HCT116 (cell line): ENCODE measurements at regions not wholly inside any gene's neighbourhood (a gene's known extent, or its start where the extent isn't known, plus 50 kb on each side); places are given as distances from the start of the nearest gene placed in this dataset.

Experiments used
- ATAC-seq: fragments of 200-7000 bp; cut with Tn5 transposase; 2 replicates; pipeline ENCODE4 v1.9.1; 2020; ENCODE audit warnings: mild to moderate bottlenecking, moderate library complexity
- BruUV-seq: library from RNA; stranded (reverse); fragments of 400-500 nt; replicated peaks from 2 replicates; lab custom pipeline; 2021; lab: Mats Ljungman, UMichigan
- CTCF ChIA-PET: fragments of 300-600 bp; sonication (Branson Sonifier 250); formaldehyde crosslinking; loops from one replicate; lab custom pipeline; 2021; ENCODE audit warnings: antibody characterized with exemption; lab: Charles Lee
- POLR2A ChIA-PET: fragments of 300-600, 350-600 bp; sonication (Branson Sonifier 250); formaldehyde crosslinking; loops from one replicate; lab custom pipeline; 2021; ENCODE audit warnings: antibody characterized with exemption; lab: Charles Lee
- RAD21 ChIA-PET, 2 experiments: fragments of 300-600 bp; sonication (Branson Sonifier 250); formaldehyde crosslinking; loops; one replicate each; lab custom pipeline; 2023; ENCODE audit warnings: low total read pairs in 2 of 2; ENCODE audit not compliant: uncharacterized antibody in 2 of 2, unreplicated experiment in 2 of 2, low non-redundant PET in 1 of 2; lab: Charles Lee
- DNase-seq: peaks from one replicate; pipeline ENCODE4 v3.0.0-alpha.2; 2010; ENCODE audit warnings: low read depth, low spot score
- H2AFZ ChIP-seq: fragments of 200-600 bp; shearing (Covaris generic), sonication (generic); 2 replicates; pipeline ENCODE4 v1.6.1; 2017; ENCODE audit warnings: low read depth, mixed run types, mixed read lengths, antibody characterized with exemption, low read length; ENCODE audit not compliant: poor library complexity, severe bottlenecking
- H3K27ac ChIP-seq: 2 replicates; pipeline ENCODE4 v1.5.1; 2012; ENCODE audit warnings: low read depth, low read length
- H3K27me3 ChIP-seq: fragments of 200-600 bp; sonication (generic); 2 replicates; pipeline ENCODE4 v1.6.1; 2016; ENCODE audit warnings: mixed run types, low read length, mixed read lengths; ENCODE audit not compliant: insufficient read depth
- H3K36me3 ChIP-seq, 2 experiments: fragments of 200-500 bp in 1 of 2; fragments of 200-600 bp in 1 of 2; sonication (Bioruptor generic) in 1 of 2; sonication (generic) in 1 of 2; 2 replicates each; pipeline versions ENCODE4 v1.5.1 to v1.6.1; 2014 to 2016; ENCODE audit warnings: low read length in 2 of 2, inconsistent platforms in 1 of 2, mixed read lengths in 1 of 2, mixed run types in 1 of 2; ENCODE audit not compliant: insufficient read depth in 2 of 2, control insufficient read depth in 1 of 2
- H3K4me1 ChIP-seq, 2 experiments: fragments of 200-600 bp in 1 of 2; sonication (generic) in 1 of 2; 2 replicates each; pipeline versions ENCODE4 v1.5.1 to v1.6.1; 2012 to 2017; ENCODE audit warnings: low read length in 2 of 2, inconsistent platforms in 1 of 2, mild to moderate bottlenecking in 1 of 2, mixed read lengths in 1 of 2, mixed run types in 1 of 2, moderate library complexity in 1 of 2; ENCODE audit not compliant: insufficient read depth in 2 of 2, control insufficient read depth in 1 of 2
- H3K4me2 ChIP-seq: fragments of 200-600 bp; sonication (generic); 2 replicates; pipeline ENCODE4 v1.6.1; 2017; ENCODE audit warnings: mixed run types, low read length, mixed read lengths
- H3K4me3 ChIP-seq, 2 experiments: fragments of 200-600 bp in 1 of 2; sonication (generic) in 1 of 2; replicated peaks in 1 of 2; 2 replicates each; pipeline ENCODE4 v1.5.1; 2011 to 2016; ENCODE audit warnings: low read length in 2 of 2, control low read depth in 1 of 2, low read depth in 1 of 2, mild to moderate bottlenecking in 1 of 2, mixed read lengths in 1 of 2, mixed run types in 1 of 2
- H3K79me2 ChIP-seq: fragments of 200-600 bp; sonication (generic); 2 replicates; pipeline ENCODE4 v1.6.1; 2017; ENCODE audit warnings: mild to moderate bottlenecking, mixed run types, low read length, moderate library complexity, mixed read lengths; ENCODE audit not compliant: insufficient read depth
- H3K9ac ChIP-seq: fragments of 200-600 bp; sonication (generic); 2 replicates; pipeline ENCODE4 v1.6.1; 2016; ENCODE audit warnings: low read length, mixed read lengths
- H3K9me2 ChIP-seq: fragments of 200-600 bp; sonication (generic), shearing (Covaris generic); 2 replicates; pipeline ENCODE4 v1.6.1; 2017; ENCODE audit warnings: mixed run types, mild to moderate bottlenecking, moderate library complexity; ENCODE audit not compliant: insufficient read depth
- H3K9me3 ChIP-seq, 2 experiments: fragments of 200-500 bp in 1 of 2; fragments of 200-600 bp in 1 of 2; sonication (Bioruptor generic) in 1 of 2; sonication (generic) in 1 of 2; 2 replicates each; pipeline ENCODE4 v1.6.1; 2014 to 2017; ENCODE audit warnings: low read length in 2 of 2, mixed read lengths in 2 of 2, inconsistent platforms in 1 of 2, low read depth in 1 of 2, mild to moderate bottlenecking in 1 of 2, mixed run types in 1 of 2, moderate library complexity in 1 of 2; ENCODE audit not compliant: control insufficient read depth in 1 of 2, insufficient read depth in 1 of 2
- H4K20me1 ChIP-seq: fragments of 200-600 bp; sonication (generic), shearing (Covaris generic); 2 replicates; pipeline ENCODE4 v1.6.1; 2017; ENCODE audit warnings: mixed run types, mild to moderate bottlenecking, moderate library complexity; ENCODE audit not compliant: insufficient read depth
- ATF3 ChIP-seq: IDR thresholded peaks from 2 replicates; pipeline ENCODE4 v1.6.1; 2012
- CBX3 ChIP-seq: IDR thresholded peaks from 2 replicates; pipeline ENCODE4 v1.6.1; 2012; ENCODE audit warnings: low read depth
- CEBPB ChIP-seq: IDR thresholded peaks from 2 replicates; pipeline ENCODE4 v1.6.1; 2012; ENCODE audit warnings: low read depth
- EGR1 ChIP-seq: IDR thresholded peaks from 2 replicates; pipeline ENCODE4 v1.6.1; 2012; ENCODE audit warnings: low read depth
- ELF1 ChIP-seq: IDR thresholded peaks from 2 replicates; pipeline ENCODE4 v1.6.1; 2012; ENCODE audit warnings: low read depth, borderline replicate concordance
- EZH2 ChIP-seq: fragments of 200-600 bp; sonication (generic); IDR thresholded peaks from 2 replicates; pipeline ENCODE4 v1.6.1; 2017; ENCODE audit warnings: antibody characterized with exemption, mixed run types
- EZH2phosphoT487 ChIP-seq: fragments of 200-600 bp; IDR thresholded peaks from 2 replicates; pipeline ENCODE4 v1.6.1; 2018; ENCODE audit warnings: antibody characterized with exemption, borderline replicate concordance
- FOSL1 ChIP-seq: IDR thresholded peaks from 2 replicates; pipeline ENCODE4 v1.6.1; 2012; ENCODE audit warnings: low read depth
- JUND ChIP-seq: IDR thresholded peaks from 2 replicates; pipeline ENCODE4 v1.6.1; 2012
- MAX ChIP-seq: IDR thresholded peaks from 2 replicates; pipeline ENCODE4 v1.6.1; 2012
- POLR2A ChIP-seq: IDR thresholded peaks from 2 replicates; pipeline ENCODE4 v1.7.0; 2011; ENCODE audit warnings: borderline replicate concordance; ENCODE audit not compliant: insufficient read depth, insufficient read length; ENCODE audit errors: extremely low read depth
- POLR2AphosphoS5 ChIP-seq: IDR thresholded peaks from 2 replicates; pipeline ENCODE4 v1.6.1; 2011; ENCODE audit warnings: mild to moderate bottlenecking, low read depth, low read length, moderate library complexity
- RAD21 ChIP-seq: IDR thresholded peaks from 2 replicates; pipeline ENCODE4 v1.6.1; 2012; ENCODE audit warnings: low read depth, mild to moderate bottlenecking
- REST ChIP-seq: IDR thresholded peaks from 2 replicates; pipeline ENCODE4 v1.6.1; 2012; ENCODE audit warnings: low read depth
- SIN3A ChIP-seq: IDR thresholded peaks from 2 replicates; pipeline ENCODE4 v1.6.1; 2012; ENCODE audit warnings: low read depth
- SP1 ChIP-seq: IDR thresholded peaks from 2 replicates; pipeline ENCODE4 v1.6.1; 2012; ENCODE audit warnings: low read depth
- SRF ChIP-seq: IDR thresholded peaks from 2 replicates; pipeline ENCODE4 v1.6.1; 2012; ENCODE audit warnings: low read depth
- ZBTB33 ChIP-seq: IDR thresholded peaks from 2 replicates; pipeline ENCODE4 v1.6.1; 2011; ENCODE audit warnings: mild to moderate bottlenecking, low read length, moderate library complexity; ENCODE audit not compliant: insufficient replicate concordance; ENCODE audit errors: extremely low read depth
- ZFX ChIP-seq: fragments of 450-650 bp; IDR thresholded peaks from 2 replicates; pipeline ENCODE4 v1.6.1; 2017
- intact Hi-C: fragments of 100-400 bp; cut with micrococcal nuclease; formaldehyde crosslinking; loops from 2 replicates; pipeline ENCODE4 v1.10.0; 2022

- BruUV-seq: no TSS peak
- RAD21 ChIA-PET: no interaction called here
- H3K27me3 ChIP-seq: no peaks in the 10 kb centered on the region
- no peak overlapping the region for H3K4me2 ChIP-seq
- no peaks in the 10 kb centered on the region for H3K9me2 ChIP-seq
- H3K36me3 ChIP-seq: no peaks in the 10 kb centered on the region
- POLR2A ChIA-PET: no interaction called here
- H3K4me3 ChIP-seq: no peak overlapping the region
- H3K9me3 ChIP-seq: no peaks in the 10 kb centered on the region
- H2AFZ ChIP-seq: no peak overlapping the region
- TF ChIP-seq ZBTB33 (no peak), ATF3 (no peak), SP1 (no peak), EGR1 (no peak), POLR2A (no peak), JUND (no peak), REST (no peak), POLR2AphosphoS5 (no peak), EZH2phosphoT487 (no peak), MAX (no peak), SIN3A (no peak), FOSL1 (no peak), CEBPB (no peak), ELF1 (no peak), SRF (no peak), ZFX (no peak), RAD21 (no peak), CBX3 (no peak), EZH2 (no peak)
- no peak overlapping the region for H3K27ac ChIP-seq
- ATAC-seq: no peak
- no peak for DNase-seq
- CTCF ChIA-PET: no interaction called here
- intact Hi-C loops: no loop called here
- H3K79me2 ChIP-seq: no peaks in the 10 kb centered on the region
- no peaks in the 10 kb centered on the region for H3K4me1 ChIP-seq
- H3K9ac ChIP-seq: no peak overlapping the region
- no peaks in the 10 kb centered on the region for H4K20me1 ChIP-seq
Observed at GRCh38 chr12:5230861-5231260, 187.2 kb downstream of the KCNA5 start.
